B cell (primary cell): ENCODE measurements at regions not wholly inside any gene's neighbourhood (a gene's known extent, or its start where the extent isn't known, plus 50 kb on each side); places are given as distances from the start of the nearest gene placed in this dataset.

Experiments used
- ATAC-seq: fragments of 200-7000 bp; cut with Tn5 transposase; one replicate; pipeline ENCODE4 v1.10.0; 2021; ENCODE audit warnings: low read depth, mild to moderate bottlenecking, moderate number of reproducible peaks, moderate library complexity
- CTCF ChIA-PET: fragments of 350-600 bp; sonication (Branson Sonifier 250); formaldehyde crosslinking; loops from one replicate; lab custom pipeline; 2021; ENCODE audit warnings: antibody characterized with exemption, inconsistent platforms; lab: Charles Lee
- POLR2A ChIA-PET: fragments of 350-600 bp; sonication (Branson Sonifier 250); formaldehyde crosslinking; loops from one replicate; lab custom pipeline; 2021; ENCODE audit warnings: antibody characterized with exemption; lab: Charles Lee
- DNase-seq: peaks from one replicate; pipeline ENCODE4 v3.0.0; 2013
- H2AFZ ChIP-seq: 2 replicates; pipeline ENCODE4 v1.6.1; 2012; ENCODE audit warnings: mild to moderate bottlenecking, low read depth, low read length; ENCODE audit not compliant: insufficient read depth, poor library complexity, severe bottlenecking
- H3K27ac ChIP-seq, 2 donors: 1 replicate in 1 of 2; 2 replicates in 1 of 2; pipeline ENCODE4 v1.5.1; 2012 to 2013; ENCODE audit warnings: low read length in 2 of 2, mild to moderate bottlenecking in 2 of 2, moderate library complexity in 1 of 2
- H3K27me3 ChIP-seq, 4 experiments: fragments of 200-600 bp in 1 of 4; sonication (generic) in 1 of 4; replicated peaks in 1 of 4; 1 replicate in 2 of 4; 2 replicates in 2 of 4; pipeline versions ENCODE4 v1.6.1 to v1.7.0; 2013 to 2016; ENCODE audit warnings: low read length in 3 of 4, mild to moderate bottlenecking in 2 of 4, mixed read lengths in 1 of 4, moderate library complexity in 1 of 4; ENCODE audit not compliant: insufficient read depth in 4 of 4, control insufficient read depth in 3 of 4; ENCODE audit errors: control extremely low read depth in 1 of 4
- H3K36me3 ChIP-seq, 2 experiments: replicated peaks in 1 of 2; 1 replicate in 1 of 2; 2 replicates in 1 of 2; pipeline versions ENCODE4 v1.6.1 to v1.7.1; 2013; ENCODE audit warnings: low read length in 1 of 2; ENCODE audit not compliant: insufficient read depth in 2 of 2, control insufficient read depth in 1 of 2; ENCODE audit errors: control extremely low read depth in 1 of 2, extremely low read depth in 1 of 2
- H3K4me1 ChIP-seq, 2 donors: fragments of 200-600 bp in 1 of 2; sonication (generic) in 1 of 2; 1 replicate in 1 of 2; 2 replicates in 1 of 2; pipeline versions ENCODE4 v1.5.1 to v1.6.1; 2013 to 2017; ENCODE audit warnings: low read length in 2 of 2; ENCODE audit not compliant: control insufficient read depth in 2 of 2, insufficient read depth in 2 of 2
- H3K4me2 ChIP-seq: replicated peaks from 2 replicates; pipeline ENCODE3; 2012; ENCODE audit warnings: mild to moderate bottlenecking, low read depth, low read length; ENCODE audit not compliant: poor library complexity, severe bottlenecking
- H3K4me3 ChIP-seq, 5 experiments: fragments of 200-600 bp in 1 of 5; sonication (generic) in 1 of 5; 1 replicate in 3 of 5; 2 replicates in 2 of 5; pipeline versions ENCODE4 v1.5.1 to v1.7.0; 2011 to 2016; ENCODE audit warnings: low read length in 4 of 5, mild to moderate bottlenecking in 4 of 5, low read depth in 2 of 5, control low read depth in 1 of 5, moderate library complexity in 1 of 5; ENCODE audit not compliant: insufficient read depth in 1 of 5; ENCODE audit errors: control extremely low read depth in 1 of 5, extremely low read depth in 1 of 5
- H3K79me2 ChIP-seq: fragments of 200-600 bp; sonication (generic); one replicate; pipeline ENCODE4 v1.6.0; 2016; ENCODE audit warnings: low read length; ENCODE audit not compliant: control insufficient read depth, insufficient read depth
- H3K9ac ChIP-seq: fragments of 200-600 bp; sonication (generic); 2 replicates; pipeline ENCODE4 v1.6.1; 2017; ENCODE audit warnings: mild to moderate bottlenecking, low read length, moderate library complexity
- H3K9me3 ChIP-seq, 3 donors: one replicate each; pipeline versions ENCODE4 v1.6.1 to v1.7.1; 2013; ENCODE audit warnings: low read length in 2 of 3; ENCODE audit not compliant: control insufficient read depth in 2 of 3, insufficient read depth in 1 of 3; ENCODE audit errors: control extremely low read depth in 1 of 3
- H4K20me1 ChIP-seq: 2 replicates; pipeline ENCODE4 v1.6.0; 2012; ENCODE audit warnings: mild to moderate bottlenecking, low read length; ENCODE audit not compliant: insufficient read depth, control insufficient read depth, poor library complexity, severe bottlenecking
- H3K27ac Mint-ChIP-seq: one replicate; pipeline ENCODE4 v1.8.0; 2021; ENCODE audit warnings: mixed read lengths
- H3K27me3 Mint-ChIP-seq: one replicate; pipeline ENCODE4 v1.8.0; 2021; ENCODE audit warnings: mixed read lengths
- H3K4me1 Mint-ChIP-seq: one replicate; pipeline ENCODE4 v1.8.0; 2021; ENCODE audit warnings: mixed read lengths
- H3K4me3 Mint-ChIP-seq: one replicate; pipeline ENCODE4 v1.8.0; 2021; ENCODE audit warnings: mixed read lengths
- H3K9me3 Mint-ChIP-seq: one replicate; pipeline ENCODE4 v1.8.0; 2022; ENCODE audit warnings: mixed read lengths; ENCODE audit not compliant: insufficient read depth
- EZH2 ChIP-seq: IDR thresholded peaks from 2 replicates; pipeline ENCODE4 v1.6.1; 2012; ENCODE audit warnings: borderline replicate concordance, low read depth, mild to moderate bottlenecking, moderate library complexity, low read length; ENCODE audit not compliant: insufficient read depth, poor library complexity, severe bottlenecking
- WGBS: methylation state at CpG from one replicate; pipeline ENCODE4 v1.1.5; 2013; ENCODE audit warnings: missing lambda C conversion rate; ENCODE audit not compliant: insufficient coverage; 5-methylcytosine and 5-hydroxymethylcytosine counted together
- intact Hi-C: fragments of 100-400 bp; cut with micrococcal nuclease; formaldehyde crosslinking; loops from one replicate; pipeline ENCODE4 v1.10.0; 2022
- TF ChIP-seq, protein P1 (sequence below): fragments of 200-600 bp; IDR thresholded peaks from one replicate; pipeline ENCODE4 v1.8.0; 2022; ENCODE audit warnings: antibody characterized with exemption, mild to moderate bottlenecking

DNA sequence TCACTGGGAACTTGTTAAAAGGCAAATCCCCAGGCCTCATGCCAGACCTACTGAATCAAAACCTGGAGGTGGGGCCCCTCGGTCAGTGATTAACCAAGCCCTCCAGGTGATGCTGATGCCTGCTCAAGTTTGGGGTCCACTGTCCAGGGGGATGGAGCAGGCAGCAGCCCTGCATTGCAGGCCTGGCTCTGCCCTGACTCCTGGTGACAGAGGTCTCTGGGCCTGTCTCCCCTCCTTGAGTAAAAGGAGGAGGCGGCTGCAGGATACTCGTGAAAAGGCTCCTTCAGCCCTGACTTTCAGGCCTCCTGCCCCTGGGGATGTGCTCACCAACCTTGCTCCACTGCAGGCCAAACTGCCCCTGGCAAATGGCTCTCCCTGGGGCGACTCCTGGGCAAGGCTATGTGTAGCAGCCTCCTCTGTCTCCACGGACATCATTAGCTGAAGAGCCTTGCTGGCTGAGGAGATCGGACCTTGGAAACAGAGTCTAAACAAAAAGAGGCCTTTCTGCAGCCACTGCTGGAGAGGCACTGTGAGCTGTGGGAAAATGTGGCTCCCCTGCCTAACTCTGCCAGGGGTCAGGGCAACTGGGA lies 134.8 kb upstream of the ALDH1B1 start:
- 87% methylated on average over 6 of the region's 6 CpGs for WGBS
- Mint-ChIP-seq H3K4me1 (no peaks in the 10 kb centered on the region), H3K27ac (no peak overlapping the region), H3K9me3 (peaks cover 2% of the 10 kb centered on the region), H3K27me3 (peaks cover 29% of the 10 kb centered on the region), H3K4me3 (no peak overlapping the region)
- H3K27me3 ChIP-seq, result peaks cover 0 to 2% (median 0%) of the 10 kb centered on the region in 4 experiments
- intact Hi-C loops, result no loop called here
- no peak for ATAC-seq
- ChIA-PET CTCF (interaction anchor here (0.9 kb wide), 1 partner anchor 97 kb away, joined by 3 read pairs; no protein-coding TSS in a partner anchor), POLR2A (no interaction called here)
- no peak overlapping the region for H3K4me3 ChIP-seq
- H3K9ac ChIP-seq, result no peak overlapping the region
- no peaks in the 10 kb centered on the region for H3K79me2 ChIP-seq
- no peaks in the 10 kb centered on the region for H3K9me3 ChIP-seq
- TF ChIP-seq EZH2, result no peak
- TF ChIP-seq, protein P1, sequence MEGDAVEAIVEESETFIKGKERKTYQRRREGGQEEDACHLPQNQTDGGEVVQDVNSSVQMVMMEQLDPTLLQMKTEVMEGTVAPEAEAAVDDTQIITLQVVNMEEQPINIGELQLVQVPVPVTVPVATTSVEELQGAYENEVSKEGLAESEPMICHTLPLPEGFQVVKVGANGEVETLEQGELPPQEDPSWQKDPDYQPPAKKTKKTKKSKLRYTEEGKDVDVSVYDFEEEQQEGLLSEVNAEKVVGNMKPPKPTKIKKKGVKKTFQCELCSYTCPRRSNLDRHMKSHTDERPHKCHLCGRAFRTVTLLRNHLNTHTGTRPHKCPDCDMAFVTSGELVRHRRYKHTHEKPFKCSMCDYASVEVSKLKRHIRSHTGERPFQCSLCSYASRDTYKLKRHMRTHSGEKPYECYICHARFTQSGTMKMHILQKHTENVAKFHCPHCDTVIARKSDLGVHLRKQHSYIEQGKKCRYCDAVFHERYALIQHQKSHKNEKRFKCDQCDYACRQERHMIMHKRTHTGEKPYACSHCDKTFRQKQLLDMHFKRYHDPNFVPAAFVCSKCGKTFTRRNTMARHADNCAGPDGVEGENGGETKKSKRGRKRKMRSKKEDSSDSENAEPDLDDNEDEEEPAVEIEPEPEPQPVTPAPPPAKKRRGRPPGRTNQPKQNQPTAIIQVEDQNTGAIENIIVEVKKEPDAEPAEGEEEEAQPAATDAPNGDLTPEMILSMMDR, result no peak
- no peak overlapping the region for H2AFZ ChIP-seq
- no peak for DNase-seq
- no peaks in the 10 kb centered on the region for H4K20me1 ChIP-seq
- no peak overlapping the region for H3K27ac ChIP-seq
- no peak overlapping the region for H3K4me2 ChIP-seq
- no peaks in the 10 kb centered on the region for H3K4me1 ChIP-seq
- no peaks in the 10 kb centered on the region for H3K36me3 ChIP-seq

DNA sequence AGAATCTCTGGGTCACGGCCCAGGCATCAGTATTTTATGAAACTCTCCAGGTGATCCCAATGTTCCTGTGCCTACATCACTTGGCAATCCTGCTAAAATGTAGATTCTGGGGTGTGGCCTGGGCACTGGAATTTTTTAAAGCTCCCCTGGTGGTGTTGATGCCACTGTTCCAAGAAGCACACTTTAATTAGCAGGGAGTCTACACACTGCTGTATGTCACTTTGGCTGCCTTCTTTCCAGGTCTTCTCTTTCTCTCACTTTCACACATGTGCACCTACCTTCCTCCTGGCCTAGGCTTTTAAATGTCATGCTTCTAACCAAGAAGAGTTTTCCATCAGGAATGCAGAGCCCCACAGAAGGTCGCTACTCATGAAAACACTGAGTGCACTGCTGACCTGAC lies 136.0 kb upstream of the ALDH1B1 start:
- Histone ChIP-seq H3K79me2 (no peaks in the 10 kb centered on the region), H3K27ac (no peak overlapping the region), H3K36me3 (no peaks in the 10 kb centered on the region), H2AFZ (no peak overlapping the region), H4K20me1 (no peaks in the 10 kb centered on the region), H3K9me3 (no peaks in the 10 kb centered on the region), H3K9ac (no peak overlapping the region), H3K4me2 (no peak overlapping the region), H3K4me1 (no peaks in the 10 kb centered on the region), H3K4me3 (no peak overlapping the region), H3K27me3 (peaks cover 0 to 2% (median 0%) of the 10 kb centered on the region in 4 experiments)
- Mint-ChIP-seq H3K9me3 (peaks cover 2% of the 10 kb centered on the region), H3K4me3 (no peak overlapping the region), H3K27me3 (peaks cover 23% of the 10 kb centered on the region), H3K27ac (no peak overlapping the region), H3K4me1 (no peaks in the 10 kb centered on the region)
- ATAC-seq (no peak), DNase-seq (no peak)
- POLR2A ChIA-PET, result no interaction called here
- 100% methylated on average over 1 of the region's 2 CpGs for WGBS
- intact Hi-C loops, result no loop called here
- TF ChIP-seq, protein P1, result no peak
- no peak for TF ChIP-seq EZH2
- CTCF ChIA-PET, result no interaction called here
